GM19395 (cell line): ENCODE measurements at regions not wholly inside any gene's neighbourhood (a gene's known extent, or its start where the extent isn't known, plus 50 kb on each side); places are given as distances from the start of the nearest gene placed in this dataset.
A peak's percentile ranks its signal among the peaks of the same experiment; 100 is the strongest.

Experiments
- ATAC-seq: cut with Tn5 transposase; IDR thresholded peaks from one replicate; pipeline ENCODE4 v1.9.1; 2021; ENCODE audit warnings: mild to moderate bottlenecking, moderate library complexity; ENCODE audit not compliant: unreplicated experiment

DNA sequence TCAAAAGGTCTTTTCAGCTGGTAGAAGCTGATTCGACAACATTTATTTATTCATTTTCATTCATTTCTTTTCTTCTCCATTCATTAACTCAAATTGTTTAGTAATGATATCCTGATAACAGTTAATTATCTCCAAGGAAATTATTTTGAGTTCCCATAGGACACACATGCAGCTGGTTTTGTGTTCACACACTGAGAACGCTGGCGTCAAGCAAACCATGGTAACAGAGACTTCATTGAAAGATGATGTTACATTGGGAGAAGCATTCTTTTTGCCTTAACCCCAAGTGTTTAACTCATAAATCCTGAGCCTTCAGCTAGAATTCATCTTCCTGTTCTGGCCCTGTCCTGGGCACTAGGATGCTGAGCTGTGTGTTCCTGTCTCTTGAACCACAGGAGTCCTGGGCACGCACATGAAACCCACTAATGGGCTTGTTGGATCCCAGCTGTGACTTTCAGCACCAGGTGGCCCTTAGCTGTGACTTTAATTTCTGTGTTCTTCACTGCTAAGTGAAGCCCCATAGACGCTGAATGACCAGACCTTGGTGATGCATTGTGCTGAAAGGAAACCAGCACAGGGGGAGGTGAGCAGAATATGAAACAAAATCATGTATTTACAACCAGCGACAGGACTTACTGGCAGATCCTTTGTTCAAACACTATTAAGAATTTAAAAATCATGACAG lies 121.5 kb upstream of the PRSS58 start:
- ATAC-seq: no peak

DNA sequence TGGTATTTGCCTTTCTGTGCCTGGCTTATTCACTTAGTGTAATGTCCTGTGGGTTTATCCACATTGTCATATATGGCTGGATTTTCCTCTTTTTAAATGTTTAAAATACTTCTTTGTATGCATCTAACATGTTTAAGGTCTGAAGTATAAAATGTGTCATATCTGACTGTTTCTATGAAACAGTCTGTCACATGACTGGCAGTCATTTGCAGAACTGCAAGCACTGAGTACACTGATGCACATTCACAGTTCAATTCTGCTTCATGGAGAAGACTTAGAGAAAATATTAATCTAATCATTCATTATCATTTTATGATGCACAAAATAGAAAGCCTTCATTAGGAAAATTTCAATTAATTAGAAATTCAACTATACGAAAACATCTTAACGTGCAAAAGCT lies 119.7 kb upstream of the PRSS58 start:
- ATAC-seq: no peak

DNA sequence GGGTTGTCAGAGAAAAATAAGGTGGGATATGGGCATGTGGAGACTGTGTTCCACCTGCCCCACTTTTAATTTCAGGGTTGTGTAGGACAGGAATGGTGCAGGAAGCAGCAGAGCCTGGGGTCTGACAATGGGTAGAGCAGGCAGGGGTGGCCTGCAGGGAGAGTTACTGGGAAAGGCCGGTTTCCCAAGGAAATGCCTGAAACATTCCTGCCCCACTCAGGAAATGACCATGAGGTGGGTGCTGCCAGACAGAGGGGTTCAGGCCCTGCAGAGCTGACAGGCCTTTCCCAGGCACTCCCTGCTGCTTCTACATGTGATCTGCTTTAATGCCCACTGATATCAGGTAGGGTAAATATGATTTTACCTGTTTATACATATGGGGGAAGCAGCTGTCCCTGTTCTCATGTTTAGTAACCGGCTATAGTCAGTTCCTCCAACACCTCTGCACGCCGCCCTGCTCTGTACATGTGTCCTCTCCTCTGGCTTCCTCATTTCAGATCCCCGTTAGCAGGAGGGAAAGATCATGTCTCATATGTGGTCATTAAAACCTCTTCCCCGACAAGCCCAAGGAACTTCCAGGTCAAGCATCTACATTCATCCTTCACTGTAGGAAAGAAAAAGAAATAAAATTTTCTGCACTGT lies 118.6 kb upstream of the PRSS58 start:
- ATAC-seq: no peak

DNA sequence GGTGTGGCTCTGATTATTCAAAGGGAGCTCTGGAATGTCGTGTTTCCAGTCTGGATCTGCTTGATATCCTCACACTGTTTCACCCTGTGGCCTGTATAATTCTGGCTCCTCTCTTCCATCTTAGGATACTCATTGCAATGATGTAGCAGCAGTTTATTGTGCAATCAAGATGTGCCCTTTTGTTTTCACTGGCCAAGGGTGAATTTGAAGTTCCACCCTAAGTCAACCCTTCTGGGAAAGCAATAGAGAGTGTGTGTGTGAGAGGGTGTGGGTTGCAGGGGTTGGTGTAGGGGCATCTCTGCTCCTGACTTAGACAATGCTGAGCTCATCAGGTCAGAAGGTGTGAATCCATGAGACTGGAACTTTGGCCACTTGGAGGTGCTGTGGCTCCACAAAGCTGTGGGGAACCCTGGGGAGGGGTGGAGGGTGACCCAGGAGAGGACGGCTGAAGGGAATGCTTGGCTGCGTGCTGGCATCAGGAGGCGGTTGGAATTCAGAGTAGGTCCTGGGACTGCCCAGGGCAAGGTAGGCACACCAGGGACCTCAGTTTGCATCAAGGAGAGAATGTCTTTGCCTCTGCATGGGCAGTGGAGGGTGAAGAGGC lies 118.0 kb upstream of the PRSS58 start:
- ATAC-seq: peak; percentile 66

DNA sequence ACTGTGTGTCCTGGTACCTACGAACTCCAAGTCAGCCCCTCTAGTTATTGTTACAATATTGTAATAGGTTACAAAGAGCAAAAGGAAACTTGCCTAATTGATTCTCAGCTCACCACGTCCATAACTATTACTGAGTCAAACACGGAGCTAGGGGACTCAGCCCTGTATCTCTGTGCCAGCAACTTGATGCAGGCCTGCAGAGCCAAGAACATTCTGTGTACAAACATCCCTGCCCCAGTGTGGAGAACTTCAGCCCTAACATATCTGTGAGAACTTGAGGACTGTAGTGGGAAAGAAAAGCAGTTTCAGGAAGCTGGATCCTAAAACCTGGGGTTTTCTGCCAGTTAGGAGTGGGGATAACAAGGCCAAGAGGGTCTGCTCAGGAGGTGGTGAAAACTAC lies 114.9 kb upstream of the PRSS58 start:
- no peak for ATAC-seq

DNA sequence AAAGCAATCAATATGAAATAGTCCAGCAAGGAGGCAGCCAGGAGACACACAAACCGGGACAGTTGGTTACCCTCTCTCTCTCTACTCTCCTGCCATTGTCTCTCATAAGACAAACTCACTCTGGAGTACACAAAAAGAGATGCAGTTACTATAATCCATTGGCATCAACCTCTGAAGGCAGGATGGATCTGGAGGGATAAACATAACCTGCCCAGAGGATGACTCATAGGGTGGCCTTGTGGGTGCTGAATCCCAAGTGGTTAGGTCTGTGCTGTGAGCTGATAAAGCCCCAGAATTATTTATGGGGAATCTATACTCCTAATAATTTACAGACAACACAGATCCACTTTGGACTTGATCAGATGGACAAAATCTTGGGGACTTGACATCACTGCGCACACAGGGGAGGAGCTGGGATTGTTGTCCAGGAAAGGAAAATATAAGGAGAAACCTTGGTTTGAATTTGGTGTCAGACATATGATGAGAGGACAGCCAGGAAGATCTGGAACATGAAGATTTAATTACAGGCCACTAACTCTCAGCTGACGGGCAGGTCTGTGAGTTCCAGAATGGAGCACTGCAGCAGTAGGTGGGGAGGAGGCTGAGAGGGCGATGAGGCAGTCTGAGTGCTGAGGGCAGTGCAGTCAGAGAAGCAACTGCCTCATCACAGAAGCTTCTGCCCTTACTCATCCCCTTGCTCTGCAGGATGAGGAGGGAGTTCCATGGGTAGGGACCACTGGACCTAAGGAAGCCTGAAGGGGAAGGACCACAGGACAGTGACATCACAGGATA lies 113.9 kb upstream of the PRSS58 start:
- no peak for ATAC-seq

DNA sequence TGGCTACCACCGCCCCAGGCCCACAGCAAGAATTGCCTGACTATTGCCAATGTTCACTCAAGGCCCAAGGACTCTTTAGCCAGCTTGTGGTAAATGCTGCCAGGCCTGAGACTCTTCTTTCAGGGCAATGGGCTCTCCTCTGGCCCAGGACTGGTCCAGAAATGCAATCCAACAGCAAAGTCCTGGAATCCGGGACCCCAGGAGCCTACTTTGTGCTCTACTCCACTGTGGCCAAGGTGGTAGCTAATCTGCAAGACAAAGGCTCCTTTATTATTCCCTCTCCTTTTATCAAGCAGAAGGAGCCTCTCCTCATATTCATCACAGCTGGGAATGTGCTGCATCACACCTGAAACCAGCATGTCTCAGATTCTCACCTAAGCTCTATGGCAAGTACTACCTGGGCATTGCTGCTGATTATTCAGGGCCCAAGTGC lies 107.6 kb upstream of the PRSS58 start:
- no peak for ATAC-seq

DNA sequence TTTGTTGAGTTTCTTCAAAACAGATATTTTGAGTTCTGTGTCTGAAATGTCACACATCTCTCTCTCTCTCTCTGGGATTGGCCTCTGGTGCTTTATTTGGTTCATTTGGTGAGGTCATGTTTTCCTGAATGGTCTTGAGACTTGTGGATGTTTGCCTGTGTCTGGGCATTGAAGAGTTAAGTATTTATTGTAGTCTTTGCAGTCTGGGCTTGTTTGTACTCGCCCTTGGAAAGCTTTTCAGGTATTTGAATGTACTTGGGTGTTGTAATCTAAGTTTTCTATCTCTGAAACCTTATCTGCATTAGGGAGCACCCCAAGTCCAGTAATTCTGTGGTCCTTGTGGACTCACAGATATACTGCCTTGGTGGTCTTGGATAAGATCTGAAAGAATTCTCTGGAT lies 106.7 kb upstream of the PRSS58 start:
- no peak for ATAC-seq

DNA sequence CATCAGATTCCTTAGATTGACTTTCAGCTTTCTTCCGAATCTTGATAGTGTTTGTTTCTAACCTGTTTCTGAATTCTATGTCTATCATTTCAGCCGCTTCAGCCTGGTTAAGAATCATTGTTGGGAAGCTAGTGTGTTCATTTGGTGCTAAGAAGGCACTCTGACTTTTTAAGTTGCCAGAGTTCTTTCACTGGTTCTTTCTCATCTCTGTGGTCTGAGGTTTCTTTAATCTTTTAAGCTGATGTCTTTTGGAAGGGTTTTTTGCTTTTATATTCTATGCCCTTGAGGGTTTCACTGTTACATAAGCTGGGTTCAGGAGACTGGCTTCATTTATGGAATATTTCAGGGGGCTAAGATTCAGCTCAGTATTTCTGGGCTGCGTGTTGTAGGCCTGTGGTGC lies 104.5 kb upstream of the PRSS58 start:
- no peak for ATAC-seq

DNA sequence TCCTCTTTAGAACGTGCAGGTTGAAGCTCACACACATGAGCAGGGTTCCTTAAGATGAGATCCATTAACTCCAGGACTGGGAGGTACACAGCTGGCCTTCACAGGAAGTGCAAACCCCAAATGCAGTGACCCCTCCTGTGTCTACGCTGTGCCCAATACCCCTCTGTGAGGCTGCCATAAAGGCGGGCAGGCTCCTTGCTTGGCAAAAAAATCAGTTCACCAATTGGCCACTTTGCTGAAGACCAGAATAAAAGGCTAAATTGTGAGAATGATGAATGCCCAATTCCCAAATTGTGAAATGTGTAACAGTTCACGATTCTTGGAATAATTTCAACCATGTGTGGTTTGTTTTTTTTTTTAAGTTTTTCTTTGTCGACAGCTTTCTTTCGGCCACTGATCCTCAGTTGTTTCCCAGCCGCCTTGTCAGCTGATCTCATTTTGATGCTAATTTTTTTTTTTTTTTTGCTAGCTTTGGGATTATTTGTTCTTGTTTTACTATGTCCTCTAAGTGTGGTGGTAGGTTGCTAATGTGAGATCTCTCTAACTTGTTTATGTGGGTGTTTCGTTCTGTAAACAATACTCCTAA lies 101.9 kb upstream of the PRSS58 start:
- ATAC-seq: no peak

DNA sequence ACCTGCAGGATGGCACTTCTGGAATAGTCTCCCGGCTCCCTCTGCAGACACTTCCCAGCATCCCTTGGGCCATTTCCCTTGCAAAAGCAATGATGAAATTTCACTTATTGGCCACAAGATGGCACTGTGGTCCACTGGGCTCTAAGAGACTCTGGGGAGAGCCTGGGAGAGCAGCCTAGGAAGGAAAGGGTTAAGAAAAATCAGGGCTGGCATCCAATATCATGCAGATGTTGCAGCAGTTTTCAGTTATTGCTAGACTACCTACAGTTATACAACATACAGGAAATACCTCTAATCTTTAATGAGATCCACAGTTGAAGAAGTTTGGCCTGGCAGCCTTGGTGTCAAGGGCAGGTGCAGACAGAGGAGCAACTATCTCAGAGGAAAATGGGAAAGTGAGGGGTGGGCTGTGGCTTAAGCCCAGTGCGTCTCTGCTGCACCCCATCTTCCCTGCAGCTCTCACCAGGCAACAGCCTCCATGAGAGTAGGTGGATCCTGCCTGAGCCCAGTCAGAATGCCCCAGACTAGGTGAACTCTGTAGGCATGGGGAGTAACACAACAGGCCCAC lies 100.2 kb upstream of the PRSS58 start:
- peak; percentile 92 for ATAC-seq

DNA sequence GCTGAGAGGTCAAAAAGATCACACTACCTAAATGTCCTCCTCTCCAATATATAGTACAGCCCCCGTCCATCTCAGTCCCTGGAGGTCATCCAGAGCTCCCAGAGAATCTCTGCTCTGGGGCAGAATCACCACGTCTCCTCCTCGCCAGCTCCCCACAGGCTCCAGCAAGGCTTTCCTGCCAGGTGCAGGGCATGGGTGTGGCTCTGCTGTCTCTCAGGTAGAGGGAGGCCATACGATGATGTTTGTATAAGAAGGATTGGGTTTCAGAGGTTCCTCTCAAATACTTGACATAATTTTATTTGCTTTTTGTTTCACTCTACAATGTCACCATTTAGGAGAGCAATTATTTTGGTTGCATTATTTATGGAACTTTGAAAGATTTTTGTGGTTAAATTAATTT lies 98.3 kb upstream of the PRSS58 start:
- no peak for ATAC-seq

DNA sequence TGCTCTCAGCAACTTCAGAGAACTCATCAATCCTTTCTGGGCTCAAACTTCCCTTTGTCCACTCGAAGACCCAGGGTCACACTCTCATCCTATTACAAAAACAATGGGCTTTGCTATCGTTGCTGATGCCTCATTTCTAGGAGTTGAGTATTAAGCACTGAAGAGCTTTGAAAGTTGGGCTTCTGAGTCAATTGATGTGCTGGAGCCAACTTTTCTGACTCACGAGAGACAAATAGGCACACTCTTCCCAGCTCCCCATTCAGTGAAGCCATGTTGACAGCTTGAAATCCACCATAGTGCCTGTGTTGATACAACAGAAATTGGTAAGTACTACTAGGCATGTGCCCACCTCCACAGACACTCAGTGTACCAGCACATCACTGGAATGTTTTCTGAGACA lies 97.5 kb upstream of the PRSS58 start:
- no peak for ATAC-seq

DNA sequence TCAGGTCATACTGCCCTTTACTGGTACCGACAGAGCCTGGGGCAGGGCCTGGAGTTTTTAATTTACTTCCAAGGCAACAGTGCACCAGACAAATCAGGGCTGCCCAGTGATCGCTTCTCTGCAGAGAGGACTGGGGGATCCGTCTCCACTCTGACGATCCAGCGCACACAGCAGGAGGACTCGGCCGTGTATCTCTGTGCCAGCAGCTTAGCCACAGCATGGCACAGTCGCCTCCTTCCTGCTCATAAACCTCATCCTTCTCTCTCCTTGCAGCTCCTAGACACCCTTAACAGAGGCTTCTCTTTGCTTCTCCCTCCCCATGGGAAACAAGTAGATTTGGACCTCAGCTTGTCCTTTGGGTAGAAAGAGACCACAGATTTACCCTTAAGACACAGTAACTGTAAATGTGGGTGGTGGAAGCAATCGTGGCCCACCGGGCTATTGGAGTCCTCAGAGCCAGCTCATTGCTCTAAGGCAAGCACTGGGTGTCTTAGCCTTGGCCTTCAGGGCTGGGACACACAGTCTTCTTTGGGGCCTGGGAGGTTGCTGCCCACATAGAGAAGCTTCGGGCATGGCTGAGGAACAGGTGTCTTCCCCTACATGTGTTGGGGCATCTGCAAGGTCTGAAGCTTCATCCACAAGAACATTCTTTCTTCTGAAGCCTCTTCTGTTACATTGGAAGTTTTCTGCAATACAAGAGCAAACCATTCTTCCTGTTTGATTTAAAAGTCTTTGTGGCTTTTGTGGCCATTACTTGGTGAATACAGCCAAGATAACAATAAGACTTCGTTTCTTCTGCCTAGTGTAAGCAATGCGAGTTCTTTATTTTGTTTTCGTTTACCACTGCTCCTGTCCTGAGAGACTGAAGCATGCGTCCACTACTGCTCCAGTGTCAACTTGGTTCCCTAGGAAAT lies 95.5 kb upstream of the PRSS58 start:
- no peak for ATAC-seq

DNA sequence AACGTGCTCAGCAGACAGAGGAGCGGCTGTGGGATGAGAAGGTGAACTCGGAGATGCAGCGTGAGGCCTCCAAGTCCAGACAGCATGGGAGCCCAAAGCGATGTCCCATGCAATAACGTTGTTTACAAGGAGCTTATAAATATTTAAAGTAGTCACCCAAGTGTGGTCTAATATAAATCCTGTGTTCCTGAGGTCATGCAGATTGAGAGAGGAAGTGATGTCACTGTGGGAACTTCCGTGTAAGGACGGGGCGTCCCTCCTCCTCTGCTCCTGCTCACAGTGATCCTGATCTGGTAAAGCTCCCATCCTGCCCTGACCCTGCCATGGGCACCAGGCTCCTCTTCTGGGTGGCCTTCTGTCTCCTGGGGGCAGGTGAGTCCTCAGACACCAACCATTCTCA lies 94.7 kb upstream of the PRSS58 start:
- no peak for ATAC-seq

DNA sequence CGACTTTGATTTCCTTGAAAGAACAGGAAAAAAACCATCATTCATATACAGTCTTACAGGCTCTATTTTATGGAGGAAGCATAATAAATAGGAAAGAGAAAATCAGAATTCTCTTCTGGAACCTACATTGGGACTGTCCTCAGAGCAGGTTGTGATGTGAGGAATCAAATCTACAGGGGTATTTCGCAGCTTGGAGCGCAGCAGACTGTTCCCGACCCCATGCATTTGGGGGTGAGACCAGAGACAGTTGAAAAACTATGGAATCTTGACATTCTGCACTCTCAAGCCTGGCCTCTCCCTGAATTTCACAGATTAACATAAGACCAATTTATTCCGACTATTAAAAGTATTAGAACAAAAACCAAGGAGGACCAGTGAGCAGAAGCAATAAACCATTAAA lies 93.3 kb upstream of the PRSS58 start:
- no peak for ATAC-seq

DNA sequence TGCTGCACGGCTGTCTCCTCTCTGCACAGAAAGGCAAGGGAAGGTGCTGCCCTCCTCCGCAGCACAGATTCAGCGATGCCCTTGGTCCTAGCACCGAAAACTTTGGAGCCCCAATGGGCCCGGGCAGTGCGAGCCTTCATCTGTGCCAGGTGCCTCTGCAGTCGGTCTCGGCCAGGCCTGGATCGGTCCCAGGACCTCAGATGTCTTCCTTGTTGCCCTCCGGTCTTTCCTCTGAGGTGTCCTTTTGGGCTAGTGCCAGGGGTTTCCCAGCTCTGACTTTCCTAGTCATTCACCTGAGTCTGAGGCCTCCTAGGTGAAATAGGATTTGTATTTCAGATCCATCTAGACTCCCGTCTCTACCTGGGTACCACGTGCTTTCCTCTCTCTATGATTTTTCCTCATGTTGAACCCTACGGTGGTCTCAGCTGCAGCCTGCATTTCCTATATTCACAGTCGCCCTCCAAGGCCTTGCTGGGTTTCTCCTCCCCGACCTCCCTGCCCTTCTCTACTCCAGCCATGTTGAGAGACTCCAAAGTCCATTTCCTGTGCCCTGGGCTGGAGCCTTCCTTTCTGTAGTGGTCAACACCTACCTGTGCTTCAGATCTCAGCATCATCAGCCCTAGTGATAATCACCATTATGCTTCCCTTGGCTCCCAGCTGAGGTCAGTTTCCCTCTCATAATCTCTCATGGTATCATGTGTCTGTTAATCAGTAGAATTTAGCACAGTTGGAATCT lies 92.0 kb upstream of the PRSS58 start:
- no peak for ATAC-seq

DNA sequence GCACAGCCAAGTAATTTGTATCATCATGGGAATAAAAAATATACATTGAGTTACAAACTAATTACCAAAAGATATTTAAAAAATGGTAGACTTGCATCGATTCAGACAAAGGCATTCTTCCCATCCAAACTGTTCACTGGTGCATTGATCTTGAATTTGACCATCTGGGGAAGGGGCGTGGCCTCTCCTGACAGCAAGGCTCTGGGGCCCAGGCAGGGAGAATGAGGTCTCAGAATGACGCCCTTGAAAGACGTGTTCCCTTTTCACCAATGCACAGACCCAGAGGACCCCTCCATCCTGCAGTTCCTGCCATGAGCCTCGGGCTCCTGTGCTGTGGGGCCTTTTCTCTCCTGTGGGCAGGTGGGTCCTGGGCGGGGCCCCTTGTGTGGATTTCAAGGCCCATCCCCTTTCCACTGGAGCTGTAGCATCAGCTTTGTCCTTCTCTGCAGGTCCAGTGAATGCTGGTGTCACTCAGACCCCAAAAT lies 91.1 kb upstream of the PRSS58 start:
- no peak for ATAC-seq

DNA sequence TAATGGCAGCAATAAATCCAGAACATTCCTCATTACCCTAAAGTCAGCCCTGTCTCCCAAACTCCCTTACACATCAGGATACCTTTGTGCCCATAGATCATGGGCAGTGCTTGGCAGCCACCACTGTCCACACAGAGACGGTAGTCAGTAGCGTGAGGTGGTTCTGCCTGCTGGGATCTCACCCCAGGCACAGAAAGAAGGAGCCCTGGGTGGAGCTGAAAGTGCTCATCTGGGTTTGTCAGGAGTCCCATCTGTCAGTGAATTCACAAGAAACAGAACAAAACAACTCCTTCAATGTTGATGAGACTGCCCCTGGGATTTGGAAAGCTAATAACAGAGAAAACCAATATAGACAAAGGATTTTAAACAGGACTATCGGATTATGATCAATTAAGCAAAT lies 90.2 kb upstream of the PRSS58 start:
- ATAC-seq: no peak
